GM18505 (cell line): ENCODE measurements at regions not wholly inside any gene's neighbourhood (a gene's known extent, or its start where the extent isn't known, plus 50 kb on each side); places are given as distances from the start of the nearest gene placed in this dataset.

ENCODE experiments used
- ATAC-seq: cut with Tn5 transposase; IDR thresholded peaks from one replicate; pipeline ENCODE4 v1.9.1; 2021; ENCODE audit not compliant: unreplicated experiment
- POLR2A ChIP-seq: IDR thresholded peaks from 4 replicates; pipeline ENCODE4 v1.6.1; 2011; ENCODE audit warnings: borderline replicate concordance; ENCODE audit not compliant: insufficient read depth, insufficient read length; ENCODE audit errors: extremely low read depth

- TF ChIP-seq POLR2A: no peak
- no peak for ATAC-seq
Observed at GRCh38 chr4:126592088-126592487, 1040.7 kb upstream of the INTU start.

GRCh38 chr4:126593626-126594025 lies 1039.1 kb upstream of the INTU start:
- no peak for TF ChIP-seq POLR2A

GRCh38 chr4:126595643-126596042 lies 1037.1 kb upstream of the INTU start:
- ATAC-seq: no peak
- no peak for TF ChIP-seq POLR2A

More at GRCh38 chr4:126593626-126594025, 1039.1 kb upstream of the INTU start:
- ATAC-seq: no peak

- TF ChIP-seq POLR2A: no peak
- no peak for ATAC-seq
Observed at GRCh38 chr4:126599746-126600145, 1033.0 kb upstream of the INTU start.

- no peak for TF ChIP-seq POLR2A
- ATAC-seq: no peak
Observed at GRCh38 chr4:126603210-126603609, 1029.5 kb upstream of the INTU start.

GRCh38 chr4:126603825-126604224 lies 1028.9 kb upstream of the INTU start:
- ATAC-seq: no peak

GRCh38 chr4:126604268-126604867 lies 1028.4 kb upstream of the INTU start:
- no peak for TF ChIP-seq POLR2A
- ATAC-seq: peak; percentile 72

More at GRCh38 chr4:126603825-126604224, 1028.9 kb upstream of the INTU start:
- no peak for TF ChIP-seq POLR2A

GRCh38 chr4:126610933-126611332 lies 1021.8 kb upstream of the INTU start:
- ATAC-seq: no peak
- no peak for TF ChIP-seq POLR2A

GRCh38 chr4:126611900-126612299 lies 1020.9 kb upstream of the INTU start:
- ATAC-seq: no peak
- TF ChIP-seq POLR2A: no peak

- TF ChIP-seq POLR2A: no peak
- ATAC-seq: no peak
Observed at GRCh38 chr4:126614356-126614855, 1018.4 kb upstream of the INTU start.

GRCh38 chr4:126616795-126617194 lies 1016.0 kb upstream of the INTU start:
- TF ChIP-seq POLR2A: no peak
- ATAC-seq: no peak

- ATAC-seq: no peak
- no peak for TF ChIP-seq POLR2A
Observed at GRCh38 chr4:126627255-126627654, 1005.5 kb upstream of the INTU start.

GRCh38 chr4:126628933-126629332 lies 1003.8 kb upstream of the INTU start:
- TF ChIP-seq POLR2A: no peak
- ATAC-seq: no peak

GRCh38 chr4:126630230-126630629 lies 1002.5 kb upstream of the INTU start:
- no peak for TF ChIP-seq POLR2A
- ATAC-seq: no peak

- ATAC-seq: no peak
- no peak for TF ChIP-seq POLR2A
Observed at GRCh38 chr4:126633306-126633705, 999.5 kb upstream of the INTU start.

- TF ChIP-seq POLR2A: no peak
Observed at GRCh38 chr4:126637706-126638105, 995.1 kb upstream of the INTU start.

GRCh38 chr4:126647320-126647719 lies 985.4 kb upstream of the INTU start:
- TF ChIP-seq POLR2A: no peak
- ATAC-seq: no peak

More at GRCh38 chr4:126637706-126638105, 995.1 kb upstream of the INTU start:
- ATAC-seq: no peak
